ENCODE measurements at regions not wholly inside any gene's neighbourhood (a gene's known extent, or its start where the extent isn't known, plus 50 kb on each side); places are given as distances from the start of the nearest gene placed in this dataset.
A peak's percentile ranks its signal among the peaks of the same experiment; 100 is the strongest.

GRCh38 chr10:10205906-10206305 lies 811.8 kb upstream of the CELF2 start:
- Mint-ChIP-seq H3K9me3 (no peaks in the 10 kb centered on the region), H3K4me1 (no peaks in the 10 kb centered on the region), H3K27ac (no peak overlapping the region), H3K4me3 (no peak overlapping the region), H3K27me3 (no peaks in the 10 kb centered on the region)
- no peak for DNase-seq
- ATAC-seq, result no peak

GRCh38 chr10:10207538-10207937 lies 810.1 kb upstream of the CELF2 start:
- no peak overlapping the region for H3K4me3 Mint-ChIP-seq
- no peak for ATAC-seq
- no peaks in the 10 kb centered on the region for H3K9me3 Mint-ChIP-seq
- DNase-seq, result no peak
- H3K4me1 Mint-ChIP-seq, result no peaks in the 10 kb centered on the region
- no peak overlapping the region for H3K27ac Mint-ChIP-seq
- H3K27me3 Mint-ChIP-seq, result no peaks in the 10 kb centered on the region

GRCh38 chr10:10208196-10208595 lies 809.5 kb upstream of the CELF2 start:
- no peak for ATAC-seq
- H3K4me3 Mint-ChIP-seq, result no peak overlapping the region
- no peaks in the 10 kb centered on the region for H3K27me3 Mint-ChIP-seq
- H3K4me1 Mint-ChIP-seq, result no peaks in the 10 kb centered on the region
- no peak overlapping the region for H3K27ac Mint-ChIP-seq
- DNase-seq, result no peak
- H3K9me3 Mint-ChIP-seq, result no peaks in the 10 kb centered on the region

- H3K27ac Mint-ChIP-seq, result no peak overlapping the region
- no peaks in the 10 kb centered on the region for H3K9me3 Mint-ChIP-seq
- H3K27me3 Mint-ChIP-seq, result no peaks in the 10 kb centered on the region
- no peak for ATAC-seq
- H3K4me3 Mint-ChIP-seq, result no peak overlapping the region
- H3K4me1 Mint-ChIP-seq, result no peaks in the 10 kb centered on the region
- DNase-seq, result no peak
These were observed 808.5 kb upstream of the CELF2 start for GRCh38 chr10:10209167-10209566.

- ATAC-seq (no peak), DNase-seq (no peak)
- Mint-ChIP-seq H3K9me3 (no peaks in the 10 kb centered on the region), H3K27ac (no peak overlapping the region), H3K4me3 (no peak overlapping the region), H3K27me3 (no peaks in the 10 kb centered on the region), H3K4me1 (no peaks in the 10 kb centered on the region)
These were observed 806.3 kb upstream of the CELF2 start for GRCh38 chr10:10211409-10211808.

GRCh38 chr10:10213237-10213636 lies 804.4 kb upstream of the CELF2 start:
- no peaks in the 10 kb centered on the region for H3K4me1 Mint-ChIP-seq
- DNase-seq (no peak), ATAC-seq (no peak)
- H3K9me3 Mint-ChIP-seq, result no peaks in the 10 kb centered on the region
- H3K4me3 Mint-ChIP-seq, result no peak overlapping the region
- peak overlapping the region in 1 of 2 donors; percentile 51 for H3K27ac Mint-ChIP-seq
- no peaks in the 10 kb centered on the region for H3K27me3 Mint-ChIP-seq

GRCh38 chr10:10222304-10222841 lies 795.3 kb upstream of the CELF2 start:
- Mint-ChIP-seq H3K27me3 (no peaks in the 10 kb centered on the region), H3K9me3 (peaks cover 0 to 7% of the 10 kb centered on the region in 2 donors), H3K27ac (no peak overlapping the region), H3K4me3 (no peak overlapping the region), H3K4me1 (no peaks in the 10 kb centered on the region)
- DNase-seq (no peak), ATAC-seq (no peak)

GRCh38 chr10:10223131-10223530 lies 794.5 kb upstream of the CELF2 start:
- Mint-ChIP-seq H3K4me1 (no peaks in the 10 kb centered on the region), H3K4me3 (no peak overlapping the region), H3K27ac (no peak overlapping the region), H3K27me3 (no peaks in the 10 kb centered on the region), H3K9me3 (peaks cover 0 to 7% of the 10 kb centered on the region in 2 donors)
- DNase-seq (no peak), ATAC-seq (no peak)

GRCh38 chr10:10225136-10225676 lies 792.5 kb upstream of the CELF2 start:
- H3K9me3 Mint-ChIP-seq, result peaks cover 4 to 7% of the 10 kb centered on the region in 2 donors
- ATAC-seq (no peak), DNase-seq (no peak)
- no peaks in the 10 kb centered on the region for H3K27me3 Mint-ChIP-seq
- no peak overlapping the region for H3K4me3 Mint-ChIP-seq
- H3K4me1 Mint-ChIP-seq, result no peaks in the 10 kb centered on the region
- H3K27ac Mint-ChIP-seq, result no peak overlapping the region

- DNase-seq (no peak), ATAC-seq (no peak)
- Mint-ChIP-seq H3K4me3 (no peak overlapping the region), H3K27me3 (peaks cover 17% of the 10 kb centered on the region), H3K27ac (no peak overlapping the region), H3K9me3 (peaks cover 0 to 4% of the 10 kb centered on the region in 2 donors), H3K4me1 (no peaks in the 10 kb centered on the region)
These were observed 784.4 kb upstream of the CELF2 start for GRCh38 chr10:10233229-10233628.

GRCh38 chr10:10235003-10235402 lies 782.7 kb upstream of the CELF2 start:
- Mint-ChIP-seq H3K4me3 (no peak overlapping the region), H3K9me3 (no peaks in the 10 kb centered on the region), H3K4me1 (no peaks in the 10 kb centered on the region), H3K27ac (peak overlapping the region in 1 of 2 donors; percentile 28), H3K27me3 (peaks cover 17% of the 10 kb centered on the region)
- ATAC-seq (no peak), DNase-seq (no peak)

- Mint-ChIP-seq H3K27me3 (peaks cover 5% of the 10 kb centered on the region), H3K4me3 (no peak overlapping the region), H3K4me1 (no peaks in the 10 kb centered on the region), H3K9me3 (peaks cover 0 to 13% of the 10 kb centered on the region in 2 donors), H3K27ac (no peak overlapping the region)
- no peak for DNase-seq
- no peak for ATAC-seq
These were observed 770.1 kb upstream of the CELF2 start for GRCh38 chr10:10247585-10247984.

GRCh38 chr10:10256860-10257259 lies 760.8 kb upstream of the CELF2 start:
- H3K4me3 Mint-ChIP-seq, result no peak overlapping the region
- DNase-seq (no peak), ATAC-seq (no peak)
- H3K27me3 Mint-ChIP-seq, result no peaks in the 10 kb centered on the region
- H3K4me1 Mint-ChIP-seq, result no peaks in the 10 kb centered on the region
- no peak overlapping the region for H3K27ac Mint-ChIP-seq
- H3K9me3 Mint-ChIP-seq, result peaks cover 9 to 16% of the 10 kb centered on the region in 2 donors

GRCh38 chr10:10259013-10259412 lies 758.7 kb upstream of the CELF2 start:
- peaks cover 9 to 16% of the 10 kb centered on the region in 2 donors for H3K9me3 Mint-ChIP-seq
- ATAC-seq, result no peak
- no peaks in the 10 kb centered on the region for H3K4me1 Mint-ChIP-seq

GRCh38 chr10:10270126-10271050 lies 747.3 kb upstream of the CELF2 start:
- no peak overlapping the region for H3K27ac Mint-ChIP-seq
- H3K27me3 Mint-ChIP-seq, result no peaks in the 10 kb centered on the region
- ATAC-seq (no peak), DNase-seq (no peak)
- no peak overlapping the region for H3K4me3 Mint-ChIP-seq
- no peaks in the 10 kb centered on the region for H3K4me1 Mint-ChIP-seq
- no peaks in the 10 kb centered on the region for H3K9me3 Mint-ChIP-seq

More at GRCh38 chr10:10259013-10259412, 758.7 kb upstream of the CELF2 start:
- no peak for DNase-seq
- Mint-ChIP-seq H3K4me3 (no peak overlapping the region), H3K27me3 (no peaks in the 10 kb centered on the region), H3K27ac (no peak overlapping the region)

- Mint-ChIP-seq H3K9me3 (no peaks in the 10 kb centered on the region), H3K27me3 (no peaks in the 10 kb centered on the region), H3K4me1 (no peaks in the 10 kb centered on the region), H3K27ac (no peak overlapping the region), H3K4me3 (no peak overlapping the region)
- ATAC-seq (no peak), DNase-seq (no peak)
These were observed 746.0 kb upstream of the CELF2 start for GRCh38 chr10:10271639-10272192.
